Ishikawa (cell line): ENCODE measurements at regions not wholly inside any gene's neighbourhood (a gene's known extent, or its start where the extent isn't known, plus 50 kb on each side); places are given as distances from the start of the nearest gene placed in this dataset.

Experiments
- CEBPB ChIP-seq: IDR thresholded peaks from 2 replicates; pipeline ENCODE4 v1.6.1; 2012
- CREB1 ChIP-seq: IDR thresholded peaks from 2 replicates; pipeline ENCODE4 v1.6.1; 2012; ENCODE audit warnings: low read depth
- EGR1 ChIP-seq: IDR thresholded peaks from 2 replicates; pipeline ENCODE4 v1.6.1; 2012
- EP300 ChIP-seq: IDR thresholded peaks from 2 replicates; pipeline ENCODE4 v1.6.1; 2012; ENCODE audit warnings: borderline replicate concordance
- FOXM1 ChIP-seq: IDR thresholded peaks from 2 replicates; pipeline ENCODE4 v1.6.1; 2012; ENCODE audit warnings: low read depth, borderline replicate concordance
- MAX ChIP-seq: IDR thresholded peaks from 2 replicates; pipeline ENCODE4 v1.6.1; 2012
- NFIC ChIP-seq: IDR thresholded peaks from 2 replicates; pipeline ENCODE4 v1.6.1; 2012
- RAD21 ChIP-seq: IDR thresholded peaks from 2 replicates; pipeline ENCODE4 v1.6.1; 2012; ENCODE audit warnings: low read depth
- REST ChIP-seq: IDR thresholded peaks from 2 replicates; pipeline ENCODE4 v1.6.1; 2012; ENCODE audit warnings: low read depth, mild to moderate bottlenecking
- TAF1 ChIP-seq: IDR thresholded peaks from 2 replicates; pipeline ENCODE4 v1.6.1; 2012; ENCODE audit warnings: low read depth, mild to moderate bottlenecking
- TCF12 ChIP-seq: IDR thresholded peaks from 2 replicates; pipeline ENCODE4 v1.6.1; 2012; ENCODE audit warnings: low read depth
- TEAD4 ChIP-seq: IDR thresholded peaks from 2 replicates; pipeline ENCODE4 v1.6.1; 2012
- USF1 ChIP-seq: IDR thresholded peaks from 2 replicates; pipeline ENCODE4 v1.6.1; 2012
- YY1 ChIP-seq: IDR thresholded peaks from 2 replicates; pipeline ENCODE4 v1.6.1; 2012; ENCODE audit warnings: low read depth
- ZBTB7A ChIP-seq: IDR thresholded peaks from 2 replicates; pipeline ENCODE4 v1.6.1; 2012; ENCODE audit warnings: low read depth

- TF ChIP-seq TAF1 (no peak), MAX (no peak), YY1 (no peak), EP300 (no peak), REST (no peak), FOXM1 (no peak), RAD21 (no peak), EGR1 (no peak), TEAD4 (no peak), TCF12 (no peak)
Measured at GRCh38 chr5:112669328-112669963, 68.2 kb upstream of the APC start.

GRCh38 chr5:112671687-112672086 lies 66.0 kb upstream of the APC start:
- TF ChIP-seq RAD21 = no peak

GRCh38 chr5:112681481-112681908 lies 56.2 kb upstream of the APC start:
- TF ChIP-seq USF1 (no peak), MAX (no peak)

- TF ChIP-seq CREB1 (no peak), TCF12 (no peak), TAF1 (no peak), CEBPB (no peak), RAD21 (no peak), MAX (no peak), USF1 (no peak), ZBTB7A (no peak), NFIC (no peak), REST (no peak), YY1 (no peak), FOXM1 (no peak), TEAD4 (no peak), EGR1 (no peak), EP300 (no peak)
Measured at GRCh38 chr5:112682621-112683061, 55.0 kb upstream of the APC start.

- TF ChIP-seq CEBPB (no peak), TEAD4 (no peak), ZBTB7A (no peak), TCF12 (no peak), CREB1 (no peak), USF1 (no peak), REST (no peak), EGR1 (no peak), NFIC (no peak), TAF1 (no peak), EP300 (no peak)
Measured at GRCh38 chr5:112684121-112684520, 53.6 kb upstream of the APC start.
